ENCODE measurements at regions not wholly inside any gene's neighbourhood (a gene's known extent, or its start where the extent isn't known, plus 50 kb on each side); places are given as distances from the start of the nearest gene placed in this dataset.
A peak's percentile ranks its signal among the peaks of the same experiment; 100 is the strongest.

- no peak for TF ChIP-seq EZH2phosphoT487 (IDR thresholded peaks at IDR 0.05; ENCODE audit: borderline replicate concordance, low read depth)
- TF ChIP-seq FOXJ3 (CRISPR knock-in tag; IDR thresholded peaks at IDR 0.05): no peak
- TF ChIP-seq CHD2 (IDR thresholded peaks at IDR 0.05; ENCODE audit: low read length, partially characterized antibody): peak; percentile 35
- no peak for TF ChIP-seq YY1 (IDR thresholded peaks at IDR 0.05; ENCODE audit: low read depth)
- peak; percentile 62 for TF ChIP-seq GATA2 (CRISPR knock-in tag; IDR thresholded peaks at IDR 0.05)
- peak; percentile 27 to 72; a peak in 2 of 4 replicates for TF ChIP-seq EP300 (IDR thresholded peaks at IDR 0.05; ENCODE audit: borderline replicate concordance in 1 of 2, low read depth in 1 of 2, low read length in 1 of 2)
- peak; percentile 97 for TF ChIP-seq RAD21 (IDR thresholded peaks at IDR 0.05; ENCODE audit: low read length)
- TF ChIP-seq RFX5 (IDR thresholded peaks at IDR 0.05; ENCODE audit: low read length): 0 out of 2 replicates have a peak, but pooled peaks have one; percentile 44
- no peak for TF ChIP-seq TAF1 (IDR thresholded peaks at IDR 0.05; ENCODE audit: borderline replicate concordance, low read depth, low read length)
- TF ChIP-seq USF2 (IDR thresholded peaks at IDR 0.05; ENCODE audit: borderline replicate concordance, low read depth, low read length): no peak
- no peak for TF ChIP-seq RCOR1 (IDR thresholded peaks at IDR 0.05; ENCODE audit: low read length)
These were observed 112.2 kb upstream of the MBNL2 start (continued) for GRCh38 chr13:97109841-97110492.

GRCh38 chr13:97110936-97111335 is 111.2 kb upstream of the MBNL2 start:
- WGBS (ENCODE audit: low lambda C conversion rate): 93% methylated on average over 6 of the region's 6 CpGs
- no peak for DNase-seq
- POLR2A ChIA-PET: no interaction called here

More at GRCh38 chr13:97110936-97111335, 111.2 kb upstream of the MBNL2 start:
- no peak overlapping the region for H3K4me2 ChIP-seq
- H3K9ac ChIP-seq: no peak overlapping the region
- H3K4me3 ChIP-seq (ENCODE audit: low read depth in 2 of 2, low read length in 1 of 2): no peak overlapping the region
- H3K27ac ChIP-seq (ENCODE audit: low read depth in 2 of 2, low read length in 1 of 2): no peak overlapping the region
- no peaks in the 10 kb centered on the region for H3K9me2 ChIP-seq
- peaks cover 32% of the 10 kb centered on the region for H3F3A ChIP-seq (replicated peaks; ENCODE audit: insufficient read depth)
- no peak overlapping the region for H2AFZ ChIP-seq (ENCODE audit: low read depth)
- no peaks in the 10 kb centered on the region for H3K27me3 ChIP-seq (ENCODE audit: insufficient read depth)
- H4K20me1 ChIP-seq (ENCODE audit: insufficient read depth): no peaks in the 10 kb centered on the region
- TF ChIP-seq REST (IDR thresholded peaks at IDR 0.05; ENCODE audit: low read depth, low read length) (no peak), NFIC (IDR thresholded peaks at IDR 0.05; ENCODE audit: borderline replicate concordance) (no peak)
- H3K4me1 ChIP-seq (ENCODE audit: control insufficient read depth in 1 of 2, insufficient read depth in 2 of 2, low read depth in 1 of 2, low read length in 1 of 2): peaks cover 24 to 45% of the 10 kb centered on the region in 2 experiments
- CTCF ChIA-PET: interaction anchor here (1.0 to 10.9 kb wide), 11 partner anchors 13 to 253 kb away, joined by 3 to 222 read pairs (median 19); partner anchors contain the start of gene MBNL2
- H3K9me3 ChIP-seq: no peaks in the 10 kb centered on the region
- no peaks in the 10 kb centered on the region for H3K36me3 ChIP-seq (replicated peaks in 1 of 2; ENCODE audit: control insufficient read depth in 1 of 2, insufficient read depth in 2 of 2, low read length in 1 of 2)
- no peaks in the 10 kb centered on the region; the same call in 1 of the 2 replicates for H3K79me2 ChIP-seq (ENCODE audit: insufficient read depth)
